Activated CD4-positive, alpha-beta T cell treated with anti-CD3 and anti-CD28 coated beads, Interleukin-2, amount 10 ng/mL, durations not matched to agents 7 days and 5 days (primary cell): ENCODE measurements at regions not wholly inside any gene's neighbourhood (a gene's known extent, or its start where the extent isn't known, plus 50 kb on each side); places are given as distances from the start of the nearest gene placed in this dataset.

Source experiments
- CTCF ChIA-PET: fragments of 350-600 bp; sonication (Branson Sonifier 250); formaldehyde crosslinking; loops from one replicate; lab custom pipeline; 2021; ENCODE audit warnings: antibody characterized with exemption; lab: Charles Lee
- POLR2A ChIA-PET: fragments of 350-600 bp; sonication (Branson Sonifier 250); formaldehyde crosslinking; loops from one replicate; lab custom pipeline; 2021; ENCODE audit warnings: antibody characterized with exemption; lab: Charles Lee
- DNase-seq: peaks from one replicate; pipeline ENCODE4 v3.0.0-alpha.2; 2020
- H3K27ac Mint-ChIP-seq: one replicate; pipeline ENCODE4 v1.8.0; 2021; ENCODE audit warnings: mild to moderate bottlenecking, moderate library complexity, mixed read lengths
- H3K27me3 Mint-ChIP-seq: one replicate; pipeline ENCODE4 v1.8.0; 2021; ENCODE audit warnings: mixed read lengths
- H3K36me3 Mint-ChIP-seq: one replicate; pipeline ENCODE4 v1.8.0; 2021; ENCODE audit warnings: low read depth, mixed read lengths
- H3K4me1 Mint-ChIP-seq: one replicate; pipeline ENCODE4 v1.8.0; 2021; ENCODE audit warnings: mixed read lengths
- H3K4me3 Mint-ChIP-seq: one replicate; pipeline ENCODE4 v1.8.0; 2021; ENCODE audit warnings: mild to moderate bottlenecking, moderate library complexity, mixed read lengths
- H3K9me3 Mint-ChIP-seq: one replicate; pipeline ENCODE4 v1.8.0; 2021; ENCODE audit warnings: mixed read lengths

DNA sequence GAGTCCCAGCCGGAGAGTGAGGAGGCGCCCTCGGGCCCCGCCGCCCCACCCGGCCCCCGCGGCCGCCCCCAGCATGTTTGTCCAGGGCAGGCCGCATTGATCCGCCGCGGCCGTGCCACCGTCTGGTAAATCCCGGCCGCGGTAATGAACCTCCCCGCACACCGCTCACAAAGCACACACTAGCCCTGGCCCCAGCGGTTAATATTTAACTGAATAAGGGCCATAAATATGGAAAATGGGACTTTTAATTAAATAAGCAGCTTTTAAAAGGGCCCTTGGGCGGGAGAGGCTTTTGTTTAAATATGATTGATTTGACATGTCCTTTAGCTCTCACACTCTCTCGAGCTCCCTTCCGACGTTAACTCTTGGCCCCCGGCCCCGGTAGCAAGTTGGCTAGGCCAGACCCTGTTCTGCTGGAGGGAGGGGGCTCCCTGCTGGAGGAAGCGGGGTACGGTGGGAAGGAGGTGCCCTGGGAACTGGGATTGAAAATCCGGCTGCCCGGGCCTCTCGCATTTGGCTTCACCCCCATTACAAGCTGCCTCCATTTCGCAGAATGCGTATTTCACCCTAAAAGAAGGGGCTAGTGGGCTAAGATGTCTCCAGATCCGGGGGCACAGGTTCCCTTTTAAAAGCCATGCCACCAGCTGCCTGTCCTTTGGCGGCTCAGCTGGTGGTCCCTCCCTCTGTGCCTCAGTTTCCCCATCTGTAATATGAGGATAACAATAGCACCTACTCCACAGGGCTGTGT is 199.8 kb downstream of the RBM19 start:
- H3K36me3 Mint-ChIP-seq = no peaks in the 10 kb centered on the region
- peaks cover 2% of the 10 kb centered on the region for H3K27me3 Mint-ChIP-seq
- no peak for DNase-seq
- ChIA-PET POLR2A (no interaction called here), CTCF (no interaction called here)
- H3K9me3 Mint-ChIP-seq = no peaks in the 10 kb centered on the region
- H3K27ac Mint-ChIP-seq = no peak overlapping the region
- no peak overlapping the region for H3K4me3 Mint-ChIP-seq
- no peaks in the 10 kb centered on the region for H3K4me1 Mint-ChIP-seq

DNA sequence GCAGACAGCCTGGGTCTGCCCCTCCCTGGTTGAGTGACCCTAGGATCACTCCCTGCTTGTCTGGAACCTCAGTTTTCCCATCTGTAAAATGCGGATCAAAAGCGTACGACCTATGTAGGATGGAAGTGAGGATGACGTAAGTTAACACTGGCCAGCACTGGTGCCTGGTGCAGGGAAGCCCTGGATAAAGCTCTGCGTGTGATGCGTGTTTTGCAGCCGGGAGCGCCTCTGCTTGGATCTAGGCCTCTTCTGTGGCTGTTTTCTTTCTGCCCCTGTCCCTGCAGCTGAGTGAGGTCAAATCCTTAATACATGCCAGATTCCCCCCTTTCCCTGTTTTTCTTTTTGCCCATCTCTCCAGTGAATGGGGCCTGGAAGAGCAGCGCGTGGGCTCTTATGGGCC is 201.5 kb downstream of the RBM19 start:
- Mint-ChIP-seq H3K27me3 (peaks cover 2% of the 10 kb centered on the region), H3K4me1 (no peaks in the 10 kb centered on the region), H3K27ac (no peak overlapping the region), H3K4me3 (no peak overlapping the region), H3K36me3 (no peaks in the 10 kb centered on the region), H3K9me3 (no peaks in the 10 kb centered on the region)
- DNase-seq = no peak
- POLR2A ChIA-PET = no interaction called here
- CTCF ChIA-PET = no interaction called here

DNA sequence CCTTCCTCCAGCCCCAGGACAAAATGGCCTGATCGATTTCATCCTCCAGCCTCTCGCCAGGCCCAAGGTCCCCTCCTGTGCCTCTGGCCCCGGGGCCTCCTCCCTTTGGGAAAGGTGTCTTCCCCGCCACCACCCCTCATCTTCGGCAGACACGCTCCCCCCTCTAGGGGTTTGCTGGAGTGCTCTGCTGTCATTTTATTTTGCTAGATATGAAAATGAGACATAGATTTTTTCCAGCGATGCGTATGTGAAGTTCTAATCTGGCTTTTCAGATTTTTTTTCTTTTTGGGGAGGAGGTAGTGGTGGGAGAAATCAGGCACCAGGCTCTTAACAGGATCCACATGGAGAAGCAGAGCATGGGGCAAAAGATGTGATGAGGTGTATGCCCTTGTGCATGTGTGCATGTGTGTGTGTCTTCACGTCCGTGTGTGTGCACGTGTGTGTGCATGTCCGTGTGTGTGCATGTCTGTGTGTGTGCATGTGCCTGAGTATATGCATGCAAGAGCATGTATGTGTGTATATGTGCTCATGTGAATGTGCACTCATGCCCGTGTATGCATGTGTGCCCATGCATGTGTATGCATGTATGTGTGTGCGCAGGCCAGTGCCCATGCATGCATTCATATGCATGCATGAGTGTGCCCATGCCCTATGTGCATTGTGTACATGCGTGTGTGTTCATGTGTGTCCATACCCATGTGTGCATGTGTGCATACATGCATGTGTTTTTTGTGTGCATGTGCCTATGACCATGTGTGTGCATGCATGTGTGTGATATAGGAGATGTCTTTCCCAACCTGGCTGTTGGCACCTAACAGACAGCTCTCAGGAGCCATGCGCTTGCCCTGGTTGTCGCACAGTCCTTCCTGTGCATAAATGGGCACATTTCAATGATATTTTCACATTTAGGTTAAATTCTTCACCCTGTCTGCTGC is 203.0 kb downstream of the RBM19 start:
- no peaks in the 10 kb centered on the region for H3K36me3 Mint-ChIP-seq
- no peaks in the 10 kb centered on the region for H3K9me3 Mint-ChIP-seq
- POLR2A ChIA-PET = no interaction called here
- no peak overlapping the region for H3K4me3 Mint-ChIP-seq
- peaks cover 2% of the 10 kb centered on the region for H3K27me3 Mint-ChIP-seq
- no peaks in the 10 kb centered on the region for H3K4me1 Mint-ChIP-seq
- no peak for DNase-seq
- CTCF ChIA-PET = no interaction called here
- no peak overlapping the region for H3K27ac Mint-ChIP-seq

DNA sequence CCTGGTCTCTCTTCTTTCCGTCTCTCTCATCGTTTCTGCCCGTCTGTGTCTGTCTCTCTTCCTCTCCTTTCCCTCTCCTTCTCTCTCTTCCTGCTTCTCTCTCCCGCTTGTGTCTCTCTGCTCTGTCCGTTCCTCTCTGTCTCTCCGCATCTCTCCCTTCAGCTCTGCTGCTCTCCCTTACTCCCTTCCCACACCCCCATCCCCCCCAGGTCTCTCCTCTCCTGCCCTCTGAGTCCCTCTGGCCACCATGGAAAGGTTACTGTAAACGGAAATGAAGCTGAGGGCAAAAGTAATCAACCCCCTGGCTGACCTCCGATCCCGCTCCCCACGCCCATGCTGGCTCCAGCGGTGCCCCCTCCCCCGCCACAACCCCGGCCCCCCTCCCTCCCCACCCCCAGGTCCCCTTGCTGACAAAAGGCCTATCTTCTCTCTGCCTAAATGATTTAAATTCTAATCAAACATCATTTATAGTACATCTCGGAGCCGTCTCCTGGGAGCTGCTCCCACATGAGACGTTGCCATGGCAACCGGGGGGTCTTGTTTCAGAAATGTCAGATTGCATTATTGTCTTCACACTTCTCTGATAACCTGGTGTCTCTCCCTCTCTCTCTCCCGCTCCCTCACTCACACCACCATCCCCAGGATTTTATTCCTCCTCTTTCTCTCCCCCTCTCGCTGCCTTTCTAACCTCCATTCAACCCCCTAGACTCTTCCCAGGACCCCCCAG is 203.8 kb downstream of the RBM19 start:
- H3K9me3 Mint-ChIP-seq = no peaks in the 10 kb centered on the region
- H3K27me3 Mint-ChIP-seq = peaks cover 2% of the 10 kb centered on the region
- no peak for DNase-seq
- ChIA-PET CTCF (no interaction called here), POLR2A (interaction anchor here (0.7 kb wide), 1 partner anchor 1532 kb away, joined by 4 read pairs; no protein-coding TSS in a partner anchor)
- H3K36me3 Mint-ChIP-seq = no peaks in the 10 kb centered on the region
- H3K4me1 Mint-ChIP-seq = no peaks in the 10 kb centered on the region
- H3K4me3 Mint-ChIP-seq = no peak overlapping the region
- no peak overlapping the region for H3K27ac Mint-ChIP-seq

DNA sequence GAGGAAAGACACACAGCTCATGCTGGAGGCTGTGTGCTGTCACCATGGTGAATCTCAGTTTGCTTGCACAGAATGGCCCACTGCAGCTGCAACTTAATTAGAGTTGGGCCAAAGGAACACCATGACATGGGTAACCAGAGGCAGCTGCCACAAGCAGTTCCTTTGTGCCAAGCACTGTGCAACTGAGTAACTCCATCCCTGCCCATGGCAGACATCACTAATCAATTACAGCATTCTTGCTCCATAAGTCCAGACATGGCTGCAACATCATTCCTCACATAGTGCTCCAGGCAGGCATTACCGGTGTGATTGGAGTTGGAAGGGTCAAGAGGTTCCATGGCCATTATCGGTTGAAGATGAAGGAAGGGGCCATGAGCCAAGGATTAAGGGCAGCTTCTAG is 207.0 kb downstream of the RBM19 start:
- H3K4me1 Mint-ChIP-seq = no peaks in the 10 kb centered on the region
- peaks cover 2% of the 10 kb centered on the region for H3K27me3 Mint-ChIP-seq
- no peaks in the 10 kb centered on the region for H3K36me3 Mint-ChIP-seq
- no peaks in the 10 kb centered on the region for H3K9me3 Mint-ChIP-seq
- no peak overlapping the region for H3K27ac Mint-ChIP-seq
- DNase-seq = no peak
- CTCF ChIA-PET = no interaction called here
- POLR2A ChIA-PET = no interaction called here
- H3K4me3 Mint-ChIP-seq = no peak overlapping the region

DNA sequence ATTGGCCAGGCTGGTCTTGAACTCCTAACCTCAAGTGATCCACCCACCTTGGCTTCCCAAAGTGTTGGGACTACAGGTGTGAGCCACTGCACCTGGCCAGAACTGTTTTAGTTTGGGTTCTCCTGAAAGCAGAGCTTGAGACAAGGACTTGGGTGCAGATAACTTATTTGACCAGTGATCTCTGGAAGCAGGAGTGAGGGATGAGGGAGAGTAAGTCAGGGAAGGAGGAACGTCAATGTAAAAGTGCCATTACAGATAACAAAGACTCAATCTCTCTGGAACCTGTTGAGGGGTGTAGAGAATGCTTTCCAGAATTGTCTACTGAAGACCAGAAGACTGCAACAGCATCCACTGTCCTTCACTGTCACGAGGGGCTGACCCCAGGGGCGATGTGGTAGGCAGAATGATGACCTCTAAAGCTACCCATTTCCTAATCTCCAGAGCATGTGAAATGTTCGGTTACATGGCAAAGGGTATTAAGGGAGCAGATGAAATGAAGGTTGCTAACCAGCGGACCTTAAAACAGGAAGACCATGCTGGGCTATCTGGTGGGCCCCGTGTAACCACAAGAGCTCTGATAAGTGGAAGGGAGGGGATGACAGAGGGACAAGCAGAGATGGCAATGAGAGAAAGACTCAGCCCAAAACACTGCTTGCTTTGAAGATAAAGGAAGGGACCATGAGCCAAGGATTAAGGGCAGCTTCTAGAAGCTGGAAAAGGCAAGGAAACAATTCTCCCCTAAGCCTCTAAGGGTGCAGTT is 207.8 kb downstream of the RBM19 start:
- no peak overlapping the region for H3K4me3 Mint-ChIP-seq
- no peak overlapping the region for H3K27ac Mint-ChIP-seq
- DNase-seq = no peak
- ChIA-PET POLR2A (no interaction called here), CTCF (no interaction called here)
- H3K4me1 Mint-ChIP-seq = no peaks in the 10 kb centered on the region
- H3K36me3 Mint-ChIP-seq = no peaks in the 10 kb centered on the region
- H3K27me3 Mint-ChIP-seq = peaks cover 2% of the 10 kb centered on the region
- no peaks in the 10 kb centered on the region for H3K9me3 Mint-ChIP-seq

DNA sequence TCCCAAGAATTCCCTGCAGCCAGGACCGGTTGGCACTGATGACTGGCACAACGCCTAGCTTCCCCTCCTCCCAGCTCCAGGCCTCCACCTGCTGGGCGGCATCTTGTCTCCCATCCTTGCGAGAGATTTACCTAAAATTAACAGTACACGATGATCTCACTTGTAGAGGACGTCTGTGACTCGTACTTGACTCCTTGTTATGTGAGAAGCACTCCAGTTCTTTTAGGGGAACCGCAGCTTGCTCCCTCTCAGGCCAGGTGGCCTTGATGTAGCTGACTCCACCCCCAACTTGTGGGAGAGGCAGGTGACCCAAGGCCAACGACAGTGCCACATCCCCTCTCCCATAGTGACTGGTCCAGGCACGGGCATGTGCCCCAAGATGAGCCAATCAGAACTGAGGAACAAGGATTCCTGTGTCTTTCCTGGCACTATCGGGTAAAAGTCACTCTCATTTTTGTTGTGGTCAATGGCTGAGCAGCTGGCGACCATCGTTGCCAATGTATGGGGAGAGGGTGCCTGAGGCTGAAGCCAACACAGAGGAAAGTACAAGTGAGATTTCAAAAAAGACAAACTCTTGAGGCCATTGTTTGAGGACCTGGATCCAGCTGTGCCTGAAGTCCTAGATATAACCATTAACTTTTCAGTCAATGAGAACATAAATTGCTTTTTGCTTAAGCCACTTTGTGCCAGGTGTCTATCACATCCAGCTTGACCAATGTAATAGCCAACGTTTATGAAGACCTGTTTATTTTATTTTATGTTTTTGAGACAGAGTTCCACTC is 208.7 kb downstream of the RBM19 start:
- Mint-ChIP-seq H3K4me3 (no peak overlapping the region), H3K27ac (no peak overlapping the region), H3K27me3 (peaks cover 2% of the 10 kb centered on the region), H3K36me3 (no peaks in the 10 kb centered on the region), H3K9me3 (no peaks in the 10 kb centered on the region), H3K4me1 (no peaks in the 10 kb centered on the region)
- ChIA-PET POLR2A (no interaction called here), CTCF (no interaction called here)
- DNase-seq = no peak

DNA sequence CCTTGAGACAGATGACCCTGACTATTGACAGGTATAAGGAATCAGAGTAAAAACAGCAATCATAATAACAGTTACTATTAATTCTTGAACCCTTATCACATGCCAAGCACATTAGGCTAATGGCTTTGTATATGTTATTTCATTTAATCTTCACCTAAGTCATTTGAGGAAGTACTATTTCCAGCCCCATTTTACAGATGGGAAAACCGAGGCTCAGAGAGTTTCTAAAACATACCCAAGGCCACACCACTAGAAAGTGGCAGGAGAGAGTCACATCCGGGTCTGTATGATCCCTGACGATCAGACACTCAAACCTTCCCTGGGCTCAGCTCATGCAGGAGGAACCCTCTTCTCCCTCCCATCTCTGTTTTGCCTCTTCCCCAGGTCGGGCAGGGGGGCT is 209.5 kb downstream of the RBM19 start:
- no peaks in the 10 kb centered on the region for H3K27me3 Mint-ChIP-seq
- DNase-seq = no peak
- no peaks in the 10 kb centered on the region for H3K36me3 Mint-ChIP-seq
- H3K4me3 Mint-ChIP-seq = no peak overlapping the region
- H3K4me1 Mint-ChIP-seq = no peaks in the 10 kb centered on the region
- ChIA-PET CTCF (no interaction called here), POLR2A (no interaction called here)
- no peak overlapping the region for H3K27ac Mint-ChIP-seq
- no peaks in the 10 kb centered on the region for H3K9me3 Mint-ChIP-seq

DNA sequence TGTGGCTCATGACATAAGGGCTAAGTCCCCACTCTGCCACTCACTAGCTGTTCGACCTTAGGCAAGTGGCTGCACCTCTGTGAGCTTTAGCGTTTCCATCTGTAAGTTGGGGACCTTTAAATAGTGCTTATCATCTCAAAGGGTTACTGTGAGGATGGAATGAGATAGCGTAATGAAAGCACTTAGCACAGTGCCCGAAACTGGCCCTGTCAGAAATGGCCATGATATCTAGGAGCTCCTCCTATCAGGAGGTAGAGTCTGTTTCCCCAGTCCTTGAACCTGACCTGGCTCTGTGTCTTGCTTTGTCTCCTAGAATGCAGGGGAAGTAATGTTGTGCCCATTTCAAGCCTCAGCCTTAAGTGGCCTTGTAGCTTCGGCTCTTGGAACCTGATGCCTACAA is 211.0 kb downstream of the RBM19 start:
- H3K27me3 Mint-ChIP-seq = no peaks in the 10 kb centered on the region
- ChIA-PET CTCF (interaction anchor here (1.0 kb wide), 1 partner anchor 19 kb away, joined by 4 read pairs; no protein-coding TSS in a partner anchor), POLR2A (no interaction called here)
- H3K4me1 Mint-ChIP-seq = no peaks in the 10 kb centered on the region
- no peak overlapping the region for H3K27ac Mint-ChIP-seq
- DNase-seq = no peak
- H3K36me3 Mint-ChIP-seq = no peaks in the 10 kb centered on the region
- no peaks in the 10 kb centered on the region for H3K9me3 Mint-ChIP-seq
- no peak overlapping the region for H3K4me3 Mint-ChIP-seq

DNA sequence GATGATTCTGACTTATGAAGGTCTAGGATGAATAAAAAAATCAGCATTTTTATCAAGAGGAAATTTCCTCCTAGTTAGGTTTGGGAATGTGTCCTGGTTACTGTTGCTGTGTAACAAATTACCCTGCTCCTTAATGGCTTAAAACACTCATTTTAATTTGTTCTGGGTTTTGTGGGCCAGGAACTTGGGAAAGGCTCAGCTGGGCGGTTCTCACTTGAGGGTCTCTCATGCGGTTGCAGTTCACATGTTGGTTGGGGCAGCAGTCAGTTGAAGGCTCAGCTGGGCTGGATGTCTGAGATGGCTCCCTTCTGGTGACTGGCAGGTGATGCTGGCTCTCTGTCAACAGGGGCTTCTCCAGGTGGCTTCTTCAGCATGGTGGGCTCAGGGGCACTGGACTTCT is 214.6 kb downstream of the RBM19 start:
- POLR2A ChIA-PET = no interaction called here
- CTCF ChIA-PET = no interaction called here
- H3K36me3 Mint-ChIP-seq = no peaks in the 10 kb centered on the region

DNA sequence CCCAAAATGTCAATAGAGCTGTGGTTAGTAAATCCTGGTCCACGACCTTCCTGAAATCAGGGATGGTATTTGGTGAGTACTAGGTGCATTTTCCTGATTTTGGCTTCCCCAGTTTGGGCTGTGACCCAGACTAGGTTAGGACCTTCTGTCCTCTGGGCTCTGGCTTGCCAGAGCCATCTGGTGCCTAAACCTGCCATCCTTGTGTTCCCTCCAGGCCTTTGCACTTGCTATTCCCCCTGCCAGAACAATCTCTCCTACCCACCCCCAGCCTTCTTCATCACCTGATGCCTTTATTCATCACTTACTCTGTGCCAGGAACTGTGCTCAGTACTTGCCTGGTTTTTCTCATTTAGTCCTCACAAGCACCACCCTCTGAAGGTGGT is 216.7 kb downstream of the RBM19 start:
- POLR2A ChIA-PET = no interaction called here
- H3K27ac Mint-ChIP-seq = no peak overlapping the region

More for the DNA sequence above, 214.6 kb downstream of the RBM19 start:
- Mint-ChIP-seq H3K27me3 (no peaks in the 10 kb centered on the region), H3K9me3 (no peaks in the 10 kb centered on the region), H3K4me3 (no peak overlapping the region), H3K4me1 (no peaks in the 10 kb centered on the region), H3K27ac (no peak overlapping the region)
- DNase-seq = no peak

More for the DNA sequence above, 216.7 kb downstream of the RBM19 start:
- no peaks in the 10 kb centered on the region for H3K36me3 Mint-ChIP-seq
- no peaks in the 10 kb centered on the region for H3K9me3 Mint-ChIP-seq
- no peak overlapping the region for H3K4me3 Mint-ChIP-seq
- peaks cover 2% of the 10 kb centered on the region for H3K27me3 Mint-ChIP-seq
- DNase-seq = no peak
- H3K4me1 Mint-ChIP-seq = no peaks in the 10 kb centered on the region
- CTCF ChIA-PET = no interaction called here
